ENCODE measurements at regions not wholly inside any gene's neighbourhood (a gene's known extent, or its start where the extent isn't known, plus 50 kb on each side); places are given as distances from the start of the nearest gene placed in this dataset.

DNA sequence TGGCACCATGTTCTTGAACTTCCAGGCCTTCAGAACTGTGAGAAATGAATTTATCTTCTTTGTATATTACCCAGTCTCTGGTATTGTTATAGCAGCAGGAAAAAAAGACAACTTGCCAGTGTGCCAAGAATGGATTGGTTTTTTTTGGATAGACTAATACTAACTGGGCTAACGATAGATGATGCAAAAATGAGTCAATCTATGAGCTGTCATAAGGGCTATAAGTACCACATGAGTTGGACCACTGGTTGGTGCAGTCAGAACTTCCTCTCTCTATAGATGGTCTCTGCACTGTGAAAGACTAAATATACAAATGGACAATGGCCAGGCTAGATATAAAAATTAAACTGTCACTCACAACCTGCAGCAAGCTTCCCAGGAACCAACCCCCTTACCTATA lies 87.6 kb upstream of the COL21A1 start:
- TF ChIP-seq, protein P1, sequence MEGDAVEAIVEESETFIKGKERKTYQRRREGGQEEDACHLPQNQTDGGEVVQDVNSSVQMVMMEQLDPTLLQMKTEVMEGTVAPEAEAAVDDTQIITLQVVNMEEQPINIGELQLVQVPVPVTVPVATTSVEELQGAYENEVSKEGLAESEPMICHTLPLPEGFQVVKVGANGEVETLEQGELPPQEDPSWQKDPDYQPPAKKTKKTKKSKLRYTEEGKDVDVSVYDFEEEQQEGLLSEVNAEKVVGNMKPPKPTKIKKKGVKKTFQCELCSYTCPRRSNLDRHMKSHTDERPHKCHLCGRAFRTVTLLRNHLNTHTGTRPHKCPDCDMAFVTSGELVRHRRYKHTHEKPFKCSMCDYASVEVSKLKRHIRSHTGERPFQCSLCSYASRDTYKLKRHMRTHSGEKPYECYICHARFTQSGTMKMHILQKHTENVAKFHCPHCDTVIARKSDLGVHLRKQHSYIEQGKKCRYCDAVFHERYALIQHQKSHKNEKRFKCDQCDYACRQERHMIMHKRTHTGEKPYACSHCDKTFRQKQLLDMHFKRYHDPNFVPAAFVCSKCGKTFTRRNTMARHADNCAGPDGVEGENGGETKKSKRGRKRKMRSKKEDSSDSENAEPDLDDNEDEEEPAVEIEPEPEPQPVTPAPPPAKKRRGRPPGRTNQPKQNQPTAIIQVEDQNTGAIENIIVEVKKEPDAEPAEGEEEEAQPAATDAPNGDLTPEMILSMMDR (IDR thresholded peaks at IDR 0.05) = no peak
- Histone ChIP-seq H3K4me2 (ENCODE audit: low read length) (no peak overlapping the region), H3K4me3 (ENCODE audit: low read depth, low read length) (no peak overlapping the region), H3K9me3 (ENCODE audit: control insufficient read depth, low read length) (no peaks in the 10 kb centered on the region), H2AFZ (no peak overlapping the region), H3K27me3 (ENCODE audit: control insufficient read depth, insufficient read depth, low read length) (no peaks in the 10 kb centered on the region), H3K79me2 (no peaks in the 10 kb centered on the region), H3K27ac (no peak overlapping the region), H3K4me1 (no peaks in the 10 kb centered on the region), H3K9ac (no peak overlapping the region), H3K36me3 (ENCODE audit: control insufficient read depth, insufficient read depth, low read length) (no peaks in the 10 kb centered on the region)

DNA sequence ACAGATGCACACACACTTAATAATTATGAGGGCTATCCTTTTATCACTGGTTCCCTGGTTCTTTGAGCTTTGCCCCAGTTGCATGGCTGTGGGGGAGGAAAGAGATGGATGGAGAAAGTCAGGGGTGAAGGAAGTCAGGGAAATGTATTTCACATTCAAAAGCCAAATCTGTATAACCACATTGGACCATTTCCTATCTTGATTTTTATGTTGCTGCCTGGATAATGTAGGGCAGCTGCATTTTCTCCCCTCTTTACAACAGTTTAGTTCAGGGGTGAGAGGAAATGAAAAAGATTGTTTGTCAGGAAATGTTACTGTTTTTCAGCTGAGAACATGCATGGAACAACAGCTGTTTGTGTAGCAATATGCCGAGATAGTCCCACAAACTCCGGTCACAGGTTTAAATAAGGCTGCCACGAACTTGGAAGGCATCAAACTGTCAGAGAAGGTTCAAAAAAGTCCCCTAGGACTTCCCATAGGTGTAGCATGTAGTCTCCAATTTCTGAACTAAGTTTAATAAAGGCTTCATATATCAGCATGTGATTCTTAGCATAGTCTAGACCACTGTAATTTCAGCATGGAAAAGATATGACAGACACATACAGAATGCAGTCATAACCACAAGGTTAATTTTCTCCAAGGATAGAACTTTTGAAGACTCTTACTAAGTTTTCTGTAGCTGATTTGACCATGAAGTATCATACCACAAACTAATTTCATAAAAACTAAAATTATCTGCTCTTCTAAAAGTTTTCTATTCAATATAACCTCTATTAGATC lies 82.1 kb upstream of the COL21A1 start:
- Histone ChIP-seq H3K9me3 (ENCODE audit: control insufficient read depth, low read length) (no peaks in the 10 kb centered on the region), H3K4me2 (ENCODE audit: low read length) (no peak overlapping the region), H3K27ac (no peak overlapping the region)

DNA sequence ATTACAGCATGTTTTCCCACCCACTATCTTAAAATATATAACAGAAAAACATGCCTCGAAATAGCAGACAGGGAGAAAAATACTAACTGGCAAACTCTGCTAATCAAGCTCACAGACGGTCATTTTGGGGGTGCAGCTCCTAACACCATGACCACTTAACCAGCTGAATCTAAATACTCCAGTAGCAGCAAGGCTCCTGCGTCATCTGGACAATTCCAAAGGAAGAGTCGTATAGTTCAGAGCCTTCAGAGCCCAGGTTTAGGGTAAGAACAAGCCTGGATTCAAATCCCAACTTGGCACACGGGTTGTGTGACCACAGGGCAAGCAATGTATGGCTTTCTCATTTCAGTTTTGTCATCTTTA lies 81.3 kb upstream of the COL21A1 start:
- Histone ChIP-seq H3K9me3 (ENCODE audit: control insufficient read depth, low read length) (no peaks in the 10 kb centered on the region), H3K9ac (no peak overlapping the region), H3K4me1 (no peaks in the 10 kb centered on the region), H3K27ac (no peak overlapping the region), H3K4me3 (ENCODE audit: low read depth, low read length) (no peak overlapping the region), H3K27me3 (ENCODE audit: control insufficient read depth, insufficient read depth, low read length) (no peaks in the 10 kb centered on the region), H2AFZ (no peak overlapping the region), H3K79me2 (no peaks in the 10 kb centered on the region), H3K4me2 (ENCODE audit: low read length) (no peak overlapping the region), H3K36me3 (ENCODE audit: control insufficient read depth, insufficient read depth, low read length) (no peaks in the 10 kb centered on the region)
- TF ChIP-seq, protein P1 (IDR thresholded peaks at IDR 0.05) = no peak

More for the DNA sequence above, 82.1 kb upstream of the COL21A1 start:
- Histone ChIP-seq H3K9ac (no peak overlapping the region), H3K79me2 (no peaks in the 10 kb centered on the region), H3K4me3 (ENCODE audit: low read depth, low read length) (no peak overlapping the region), H3K36me3 (ENCODE audit: control insufficient read depth, insufficient read depth, low read length) (no peaks in the 10 kb centered on the region), H2AFZ (no peak overlapping the region), H3K27me3 (ENCODE audit: control insufficient read depth, insufficient read depth, low read length) (no peaks in the 10 kb centered on the region), H3K4me1 (no peaks in the 10 kb centered on the region)
- TF ChIP-seq, protein P1 (IDR thresholded peaks at IDR 0.05) = no peak

DNA sequence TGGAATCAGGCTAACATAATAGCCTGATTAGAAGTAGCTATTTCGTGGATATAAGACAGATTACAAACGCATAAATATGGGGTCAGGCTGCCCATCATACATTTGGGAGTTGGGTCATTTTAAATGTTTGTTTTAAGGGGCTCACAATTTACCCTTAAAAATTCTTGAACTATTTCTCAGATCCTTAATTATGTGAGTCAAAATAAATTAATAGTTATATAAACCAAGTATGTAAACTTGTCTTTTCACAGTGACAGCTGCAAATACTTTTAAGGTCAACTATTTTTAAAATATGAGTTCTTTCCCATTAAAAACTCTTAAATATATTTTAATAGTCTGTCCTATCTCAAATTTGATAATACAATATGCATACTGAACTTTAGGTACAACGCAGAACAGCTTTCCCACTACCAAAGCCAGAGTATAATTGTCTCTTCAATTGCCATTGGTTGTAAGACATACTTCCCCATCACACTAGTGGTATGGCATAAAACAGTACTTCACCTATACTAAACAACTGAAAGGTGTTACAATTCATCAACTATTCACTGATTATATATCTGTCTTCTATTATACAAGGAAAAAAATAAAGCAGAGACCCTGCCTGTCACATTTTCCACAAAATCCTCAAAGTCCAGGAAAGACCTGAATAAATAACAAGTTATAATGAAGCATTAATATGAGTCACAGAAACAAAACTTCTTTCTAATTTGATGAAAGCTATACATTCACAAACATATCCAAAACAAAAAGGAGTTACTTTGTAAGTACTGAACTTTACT lies 80.8 kb upstream of the COL21A1 start:
- Histone ChIP-seq H3K4me3 (ENCODE audit: low read depth, low read length) (no peak overlapping the region), H3K36me3 (ENCODE audit: control insufficient read depth, insufficient read depth, low read length) (no peaks in the 10 kb centered on the region), H2AFZ (no peak overlapping the region), H3K9me3 (ENCODE audit: control insufficient read depth, low read length) (no peaks in the 10 kb centered on the region), H3K4me1 (no peaks in the 10 kb centered on the region), H3K27me3 (ENCODE audit: control insufficient read depth, insufficient read depth, low read length) (no peaks in the 10 kb centered on the region), H3K9ac (no peak overlapping the region), H3K79me2 (no peaks in the 10 kb centered on the region), H3K4me2 (ENCODE audit: low read length) (no peak overlapping the region), H3K27ac (no peak overlapping the region)
- TF ChIP-seq, protein P1 (IDR thresholded peaks at IDR 0.05) = no peak
